Mammary epithelial cell (primary cell): ENCODE measurements at regions not wholly inside any gene's neighbourhood (a gene's known extent, or its start where the extent isn't known, plus 50 kb on each side); places are given as distances from the start of the nearest gene placed in this dataset.

Source experiments
- EZH2 ChIP-seq: IDR thresholded peaks from 2 replicates; pipeline ENCODE4 v1.6.1; 2012; ENCODE audit warnings: low read length, inconsistent platforms, borderline replicate concordance
- TF ChIP-seq, protein P1 (sequence below), 2 donors: IDR thresholded peaks in 1 of 2; conservative IDR thresholded peaks in 1 of 2; 2 replicates each; pipeline ENCODE4 v1.5.1; 2011 to 2012; ENCODE audit warnings: inconsistent platforms in 2 of 2, low read length in 2 of 2, mild to moderate bottlenecking in 2 of 2, control low read depth in 1 of 2, low read depth in 1 of 2; ENCODE audit not compliant: insufficient read depth in 1 of 2; ENCODE audit errors: extremely low read depth in 1 of 2

GRCh38 chr13:67855741-67856238 is 625.7 kb upstream of the PCDH9 start:
- TF ChIP-seq, protein P1, sequence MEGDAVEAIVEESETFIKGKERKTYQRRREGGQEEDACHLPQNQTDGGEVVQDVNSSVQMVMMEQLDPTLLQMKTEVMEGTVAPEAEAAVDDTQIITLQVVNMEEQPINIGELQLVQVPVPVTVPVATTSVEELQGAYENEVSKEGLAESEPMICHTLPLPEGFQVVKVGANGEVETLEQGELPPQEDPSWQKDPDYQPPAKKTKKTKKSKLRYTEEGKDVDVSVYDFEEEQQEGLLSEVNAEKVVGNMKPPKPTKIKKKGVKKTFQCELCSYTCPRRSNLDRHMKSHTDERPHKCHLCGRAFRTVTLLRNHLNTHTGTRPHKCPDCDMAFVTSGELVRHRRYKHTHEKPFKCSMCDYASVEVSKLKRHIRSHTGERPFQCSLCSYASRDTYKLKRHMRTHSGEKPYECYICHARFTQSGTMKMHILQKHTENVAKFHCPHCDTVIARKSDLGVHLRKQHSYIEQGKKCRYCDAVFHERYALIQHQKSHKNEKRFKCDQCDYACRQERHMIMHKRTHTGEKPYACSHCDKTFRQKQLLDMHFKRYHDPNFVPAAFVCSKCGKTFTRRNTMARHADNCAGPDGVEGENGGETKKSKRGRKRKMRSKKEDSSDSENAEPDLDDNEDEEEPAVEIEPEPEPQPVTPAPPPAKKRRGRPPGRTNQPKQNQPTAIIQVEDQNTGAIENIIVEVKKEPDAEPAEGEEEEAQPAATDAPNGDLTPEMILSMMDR (conservative IDR thresholded peaks at IDR 0.05 in 1 of 2, IDR thresholded peaks at IDR 0.05 in 1 of 2; ENCODE audit: extremely low read depth in 1 of 2, insufficient read depth in 1 of 2, low read depth in 1 of 2, low read length in 2 of 2): no peak
- TF ChIP-seq EZH2: no peak
